SH-SY5Y (cell line): ENCODE measurements at regions not wholly inside any gene's neighbourhood (a gene's known extent, or its start where the extent isn't known, plus 50 kb on each side); places are given as distances from the start of the nearest gene placed in this dataset.

Experiments used
- GATA2 ChIP-seq: IDR thresholded peaks from 2 replicates; pipeline ENCODE4 v1.6.1; 2011; ENCODE audit warnings: mild to moderate bottlenecking, low read depth, low read length
- GATA3 ChIP-seq: IDR thresholded peaks from 2 replicates; pipeline ENCODE4 v1.6.1; 2011; ENCODE audit warnings: low read depth, mild to moderate bottlenecking, low read length, moderate library complexity

DNA sequence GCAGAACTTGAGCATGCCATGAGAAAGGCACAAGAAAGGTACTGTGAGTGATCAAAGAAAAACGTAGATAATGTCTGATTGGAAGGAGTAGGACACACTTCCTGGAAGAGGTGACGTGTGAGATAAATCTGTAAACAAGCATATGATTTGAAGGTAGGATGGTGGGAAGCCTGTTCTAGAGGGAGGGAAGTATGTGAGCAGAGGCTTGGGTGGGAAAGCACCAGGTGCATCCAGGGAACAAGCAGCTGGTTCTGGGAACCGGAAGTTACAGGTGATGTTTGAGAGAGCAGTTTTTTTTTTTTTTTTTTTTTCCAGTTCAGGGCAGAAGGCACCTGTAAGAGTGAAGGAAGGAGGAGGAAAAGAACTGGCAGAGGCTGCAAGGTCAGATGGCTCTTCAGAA, 116.6 kb upstream of the EFEMP1 start:
- TF ChIP-seq GATA3 (no peak), GATA2 (no peak)
